HCT116 (cell line): ENCODE measurements at regions not wholly inside any gene's neighbourhood (a gene's known extent, or its start where the extent isn't known, plus 50 kb on each side); places are given as distances from the start of the nearest gene placed in this dataset.

Experiments
- ATAC-seq: fragments of 200-7000 bp; cut with Tn5 transposase; 2 replicates; pipeline ENCODE4 v1.9.1; 2020; ENCODE audit warnings: mild to moderate bottlenecking, moderate library complexity
- BruUV-seq: library from RNA; stranded (reverse); fragments of 400-500 nt; replicated peaks from 2 replicates; lab custom pipeline; 2021; lab: Mats Ljungman, UMichigan
- CTCF ChIA-PET: fragments of 300-600 bp; sonication (Branson Sonifier 250); formaldehyde crosslinking; loops from one replicate; lab custom pipeline; 2021; ENCODE audit warnings: antibody characterized with exemption; lab: Charles Lee
- POLR2A ChIA-PET: fragments of 300-600, 350-600 bp; sonication (Branson Sonifier 250); formaldehyde crosslinking; loops from one replicate; lab custom pipeline; 2021; ENCODE audit warnings: antibody characterized with exemption; lab: Charles Lee
- RAD21 ChIA-PET, 2 experiments: fragments of 300-600 bp; sonication (Branson Sonifier 250); formaldehyde crosslinking; loops; one replicate each; lab custom pipeline; 2023; ENCODE audit warnings: low total read pairs in 2 of 2; ENCODE audit not compliant: uncharacterized antibody in 2 of 2, unreplicated experiment in 2 of 2, low non-redundant PET in 1 of 2; lab: Charles Lee
- DNase-seq: peaks from one replicate; pipeline ENCODE4 v3.0.0-alpha.2; 2010; ENCODE audit warnings: low read depth, low spot score
- H2AFZ ChIP-seq: fragments of 200-600 bp; shearing (Covaris generic), sonication (generic); 2 replicates; pipeline ENCODE4 v1.6.1; 2017; ENCODE audit warnings: low read depth, mixed run types, mixed read lengths, antibody characterized with exemption, low read length; ENCODE audit not compliant: poor library complexity, severe bottlenecking
- H3K27ac ChIP-seq: 2 replicates; pipeline ENCODE4 v1.5.1; 2012; ENCODE audit warnings: low read depth, low read length
- H3K27me3 ChIP-seq: fragments of 200-600 bp; sonication (generic); 2 replicates; pipeline ENCODE4 v1.6.1; 2016; ENCODE audit warnings: mixed run types, low read length, mixed read lengths; ENCODE audit not compliant: insufficient read depth
- H3K36me3 ChIP-seq, 2 experiments: fragments of 200-500 bp in 1 of 2; fragments of 200-600 bp in 1 of 2; sonication (Bioruptor generic) in 1 of 2; sonication (generic) in 1 of 2; 2 replicates each; pipeline versions ENCODE4 v1.5.1 to v1.6.1; 2014 to 2016; ENCODE audit warnings: low read length in 2 of 2, inconsistent platforms in 1 of 2, mixed read lengths in 1 of 2, mixed run types in 1 of 2; ENCODE audit not compliant: insufficient read depth in 2 of 2, control insufficient read depth in 1 of 2
- H3K4me1 ChIP-seq, 2 experiments: fragments of 200-600 bp in 1 of 2; sonication (generic) in 1 of 2; 2 replicates each; pipeline versions ENCODE4 v1.5.1 to v1.6.1; 2012 to 2017; ENCODE audit warnings: low read length in 2 of 2, inconsistent platforms in 1 of 2, mild to moderate bottlenecking in 1 of 2, mixed read lengths in 1 of 2, mixed run types in 1 of 2, moderate library complexity in 1 of 2; ENCODE audit not compliant: insufficient read depth in 2 of 2, control insufficient read depth in 1 of 2
- H3K4me2 ChIP-seq: fragments of 200-600 bp; sonication (generic); 2 replicates; pipeline ENCODE4 v1.6.1; 2017; ENCODE audit warnings: mixed run types, low read length, mixed read lengths
- H3K4me3 ChIP-seq, 2 experiments: fragments of 200-600 bp in 1 of 2; sonication (generic) in 1 of 2; replicated peaks in 1 of 2; 2 replicates each; pipeline ENCODE4 v1.5.1; 2011 to 2016; ENCODE audit warnings: low read length in 2 of 2, control low read depth in 1 of 2, low read depth in 1 of 2, mild to moderate bottlenecking in 1 of 2, mixed read lengths in 1 of 2, mixed run types in 1 of 2
- H3K79me2 ChIP-seq: fragments of 200-600 bp; sonication (generic); 2 replicates; pipeline ENCODE4 v1.6.1; 2017; ENCODE audit warnings: mild to moderate bottlenecking, mixed run types, low read length, moderate library complexity, mixed read lengths; ENCODE audit not compliant: insufficient read depth
- H3K9ac ChIP-seq: fragments of 200-600 bp; sonication (generic); 2 replicates; pipeline ENCODE4 v1.6.1; 2016; ENCODE audit warnings: low read length, mixed read lengths
- H3K9me2 ChIP-seq: fragments of 200-600 bp; sonication (generic), shearing (Covaris generic); 2 replicates; pipeline ENCODE4 v1.6.1; 2017; ENCODE audit warnings: mixed run types, mild to moderate bottlenecking, moderate library complexity; ENCODE audit not compliant: insufficient read depth
- H3K9me3 ChIP-seq, 2 experiments: fragments of 200-500 bp in 1 of 2; fragments of 200-600 bp in 1 of 2; sonication (Bioruptor generic) in 1 of 2; sonication (generic) in 1 of 2; 2 replicates each; pipeline ENCODE4 v1.6.1; 2014 to 2017; ENCODE audit warnings: low read length in 2 of 2, mixed read lengths in 2 of 2, inconsistent platforms in 1 of 2, low read depth in 1 of 2, mild to moderate bottlenecking in 1 of 2, mixed run types in 1 of 2, moderate library complexity in 1 of 2; ENCODE audit not compliant: control insufficient read depth in 1 of 2, insufficient read depth in 1 of 2
- H4K20me1 ChIP-seq: fragments of 200-600 bp; sonication (generic), shearing (Covaris generic); 2 replicates; pipeline ENCODE4 v1.6.1; 2017; ENCODE audit warnings: mixed run types, mild to moderate bottlenecking, moderate library complexity; ENCODE audit not compliant: insufficient read depth
- ATF3 ChIP-seq: IDR thresholded peaks from 2 replicates; pipeline ENCODE4 v1.6.1; 2012
- CBX3 ChIP-seq: IDR thresholded peaks from 2 replicates; pipeline ENCODE4 v1.6.1; 2012; ENCODE audit warnings: low read depth
- CEBPB ChIP-seq: IDR thresholded peaks from 2 replicates; pipeline ENCODE4 v1.6.1; 2012; ENCODE audit warnings: low read depth
- CTCF ChIP-seq, 3 experiments: fragments of 200-600 bp in 1 of 3; sonication (generic) in 1 of 3; IDR thresholded peaks in 2 of 3; conservative IDR thresholded peaks in 1 of 3; 2 replicates each; pipeline ENCODE4 v1.5.1; 2012 to 2017; ENCODE audit warnings: low read depth in 2 of 3, low read length in 2 of 3, antibody characterized with exemption in 1 of 3, borderline replicate concordance in 1 of 3, control low read depth in 1 of 3, mild to moderate bottlenecking in 1 of 3, mixed read lengths in 1 of 3, mixed run types in 1 of 3, moderate library complexity in 1 of 3; ENCODE audit not compliant: insufficient read depth in 1 of 3
- ELF1 ChIP-seq: IDR thresholded peaks from 2 replicates; pipeline ENCODE4 v1.6.1; 2012; ENCODE audit warnings: low read depth, borderline replicate concordance
- EZH2 ChIP-seq: fragments of 200-600 bp; sonication (generic); IDR thresholded peaks from 2 replicates; pipeline ENCODE4 v1.6.1; 2017; ENCODE audit warnings: antibody characterized with exemption, mixed run types
- FOSL1 ChIP-seq: IDR thresholded peaks from 2 replicates; pipeline ENCODE4 v1.6.1; 2012; ENCODE audit warnings: low read depth
- JUND ChIP-seq: IDR thresholded peaks from 2 replicates; pipeline ENCODE4 v1.6.1; 2012
- MAX ChIP-seq: IDR thresholded peaks from 2 replicates; pipeline ENCODE4 v1.6.1; 2012
- POLR2AphosphoS5 ChIP-seq: IDR thresholded peaks from 2 replicates; pipeline ENCODE4 v1.6.1; 2011; ENCODE audit warnings: mild to moderate bottlenecking, low read depth, low read length, moderate library complexity
- SIN3A ChIP-seq: IDR thresholded peaks from 2 replicates; pipeline ENCODE4 v1.6.1; 2012; ENCODE audit warnings: low read depth
- SP1 ChIP-seq: IDR thresholded peaks from 2 replicates; pipeline ENCODE4 v1.6.1; 2012; ENCODE audit warnings: low read depth
- SRF ChIP-seq: IDR thresholded peaks from 2 replicates; pipeline ENCODE4 v1.6.1; 2012; ENCODE audit warnings: low read depth
- YY1 ChIP-seq: IDR thresholded peaks from 2 replicates; pipeline ENCODE4 v1.6.1; 2011; ENCODE audit warnings: low read length, low read depth, moderate library complexity, mild to moderate bottlenecking; ENCODE audit not compliant: insufficient replicate concordance; ENCODE audit errors: extremely low read depth
- ZBTB33 ChIP-seq: IDR thresholded peaks from 2 replicates; pipeline ENCODE4 v1.6.1; 2011; ENCODE audit warnings: mild to moderate bottlenecking, low read length, moderate library complexity; ENCODE audit not compliant: insufficient replicate concordance; ENCODE audit errors: extremely low read depth
- ZNF274 ChIP-seq: fragments of 200-500 bp; sonication (Bioruptor generic); IDR thresholded peaks from 2 replicates; pipeline ENCODE4 v1.6.1; 2014; ENCODE audit warnings: mild to moderate bottlenecking, low read depth, low read length, inconsistent platforms
- intact Hi-C: fragments of 100-400 bp; cut with micrococcal nuclease; formaldehyde crosslinking; loops from 2 replicates; pipeline ENCODE4 v1.10.0; 2022

- Histone ChIP-seq H3K9me2 (no peaks in the 10 kb centered on the region), H2AFZ (no peak overlapping the region), H3K4me1 (no peaks in the 10 kb centered on the region), H3K9me3 (no peaks in the 10 kb centered on the region), H3K79me2 (no peaks in the 10 kb centered on the region)
- ChIA-PET RAD21 (no interaction called here), CTCF (no interaction called here), POLR2A (interaction anchor here (0.5 kb wide), 1 partner anchor 565 kb away, joined by 4 read pairs; no protein-coding TSS in a partner anchor)
- DNase-seq: no peak
- no peak for TF ChIP-seq SP1
- TF ChIP-seq, all 23 proteins: peak for 0
- H3K27ac ChIP-seq: no peak overlapping the region
- H4K20me1 ChIP-seq: no peaks in the 10 kb centered on the region
- peaks cover 20% of the 10 kb centered on the region for H3K27me3 ChIP-seq
- ATAC-seq: no peak
- no peak overlapping the region for H3K4me3 ChIP-seq
- H3K4me2 ChIP-seq: no peak overlapping the region
- H3K36me3 ChIP-seq: no peaks in the 10 kb centered on the region
- BruUV-seq: no TSS peak
- intact Hi-C loops: no loop called here
- no peak overlapping the region for H3K9ac ChIP-seq
Observed at GRCh38 chr20:51182571-51182970, 159.7 kb upstream of the KCNG1 start.

GRCh38 chr20:51178153-51178552 is 155.2 kb upstream of the KCNG1 start:
- no peak overlapping the region for H2AFZ ChIP-seq
- BruUV-seq: no TSS peak
- H3K27ac ChIP-seq: no peak overlapping the region
- H3K9me3 ChIP-seq: no peaks in the 10 kb centered on the region
- H3K27me3 ChIP-seq: peaks cover 20% of the 10 kb centered on the region
- RAD21 ChIA-PET: no interaction called here
- intact Hi-C loops: no loop called here
- ATAC-seq (no peak), DNase-seq (no peak)
- no peak overlapping the region for H3K9ac ChIP-seq
- no peak overlapping the region for H3K4me2 ChIP-seq
- H3K4me1 ChIP-seq: peaks cover 0 to 3% of the 10 kb centered on the region in 2 experiments; a peak in 2 of 4 replicates
- H3K36me3 ChIP-seq: no peaks in the 10 kb centered on the region
- POLR2A ChIA-PET: no interaction called here
- CTCF ChIA-PET: no interaction called here
- no peaks in the 10 kb centered on the region for H3K79me2 ChIP-seq
- no peaks in the 10 kb centered on the region for H3K9me2 ChIP-seq
- H3K4me3 ChIP-seq: no peak overlapping the region
- no peaks in the 10 kb centered on the region for H4K20me1 ChIP-seq
- TF ChIP-seq EZH2 (no peak), ELF1 (no peak), ZNF274 (no peak), CEBPB (no peak), CTCF (IDR thresholded peaks at IDR 0.05 in 2 of 3, conservative IDR thresholded peaks at IDR 0.05 in 1 of 3; ENCODE audit: borderline replicate concordance in 1 of 3, insufficient read depth in 1 of 3, low read depth in 2 of 3, low read length in 2 of 3) (no peak), JUND (no peak), POLR2AphosphoS5 (no peak), YY1 (no peak), CBX3 (no peak), ATF3 (no peak), MAX (no peak), SP1 (no peak), SIN3A (no peak), ZBTB33 (no peak), SRF (no peak), FOSL1 (no peak)
